ENCODE measurements at regions not wholly inside any gene's neighbourhood (a gene's known extent, or its start where the extent isn't known, plus 50 kb on each side); places are given as distances from the start of the nearest gene placed in this dataset.

DNA sequence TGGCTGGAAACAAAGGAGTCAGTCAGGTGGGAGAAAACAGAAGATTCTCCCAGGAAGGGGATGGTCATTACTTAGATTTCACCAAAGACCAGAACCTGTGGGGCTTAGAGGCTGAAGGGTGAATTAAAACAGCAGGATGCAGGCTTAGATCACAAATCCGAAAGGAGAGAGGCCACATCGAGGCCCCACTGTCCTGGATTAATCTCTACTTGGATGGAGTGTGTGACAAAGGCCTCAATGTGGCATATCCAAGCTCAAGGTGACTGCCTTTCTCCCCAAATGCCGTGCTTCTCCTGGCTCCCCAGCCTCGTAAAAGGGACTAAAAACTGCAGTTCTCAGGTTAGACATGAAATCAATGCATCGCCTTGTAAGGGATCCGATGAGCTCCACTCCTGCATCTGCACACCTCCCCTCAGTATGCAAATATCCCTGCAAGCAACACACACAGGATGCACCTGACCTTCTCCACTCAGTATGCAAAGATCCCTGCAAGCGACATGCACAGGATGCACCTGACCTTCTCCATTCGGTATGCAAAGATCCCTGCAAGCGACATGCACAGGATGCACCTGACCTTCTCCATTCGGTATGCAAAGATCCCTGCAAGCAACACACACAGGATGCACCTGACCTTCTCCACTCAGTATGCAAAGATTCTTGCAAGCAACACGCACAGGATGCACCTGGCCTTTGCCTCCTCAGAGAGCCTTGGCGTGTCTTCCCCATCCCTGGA is 447.4 kb downstream of the BRD1 start:
- TF ChIP-seq POLR2A (IDR thresholded peaks at IDR 0.05; ENCODE audit: low read depth, low read length) = no peak
- TF ChIP-seq POLR2AphosphoS5 (IDR thresholded peaks at IDR 0.05; ENCODE audit: low read depth, low read length) = no peak
- no peak for TF ChIP-seq TAF1 (IDR thresholded peaks at IDR 0.05; ENCODE audit: low read depth, low read length)

Data from GM12891 (cell line).